CD4-positive, alpha-beta T cell treated with Interleukin-10 for 1 hour (primary cell): ENCODE measurements at regions not wholly inside any gene's neighbourhood (a gene's known extent, or its start where the extent isn't known, plus 50 kb on each side); places are given as distances from the start of the nearest gene placed in this dataset.

ENCODE experiments used
- DNase-seq: peaks from one replicate; pipeline ENCODE4 v3.0.0-alpha.2; 2020

DNA sequence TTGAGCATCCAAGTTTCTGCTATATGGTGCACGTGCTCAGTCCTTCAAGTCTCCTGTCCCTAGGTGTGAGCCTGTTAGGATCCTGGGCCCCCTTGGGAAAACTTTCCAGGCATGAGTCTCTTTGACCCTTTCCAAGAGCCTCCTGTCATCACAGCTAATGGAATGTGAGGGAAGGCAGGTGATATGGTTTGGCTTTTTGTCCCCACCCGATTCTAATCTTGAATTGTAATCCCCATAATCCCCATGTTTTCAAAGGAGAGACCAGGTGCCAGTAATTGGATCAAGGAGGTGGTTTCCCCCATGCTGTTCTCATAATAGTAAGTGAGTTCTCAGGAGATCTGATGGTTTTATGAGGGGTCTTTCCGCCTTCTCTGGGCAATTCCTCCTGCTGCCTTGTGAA is 265.5 kb downstream of the ATP23 start:
- no peak for DNase-seq

DNA sequence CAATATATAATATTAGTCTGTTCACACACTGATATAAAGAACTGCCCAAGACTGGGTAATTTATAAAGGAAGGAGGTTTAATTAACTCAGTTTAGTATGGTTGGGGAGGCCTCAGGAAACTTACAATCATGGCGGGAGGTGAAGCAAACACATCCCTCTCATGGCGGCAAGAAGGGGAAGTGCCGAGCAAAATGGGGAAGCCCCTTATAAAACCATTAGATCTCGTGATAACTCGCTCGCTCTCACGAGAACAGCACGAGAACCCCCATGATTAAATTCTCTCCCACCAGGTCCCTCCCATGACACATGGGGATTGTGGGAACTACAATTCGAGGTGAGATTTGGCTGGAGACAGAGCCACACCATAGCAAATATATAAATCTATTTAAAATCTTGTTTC is 269.8 kb downstream of the ATP23 start:
- no peak for DNase-seq

DNA sequence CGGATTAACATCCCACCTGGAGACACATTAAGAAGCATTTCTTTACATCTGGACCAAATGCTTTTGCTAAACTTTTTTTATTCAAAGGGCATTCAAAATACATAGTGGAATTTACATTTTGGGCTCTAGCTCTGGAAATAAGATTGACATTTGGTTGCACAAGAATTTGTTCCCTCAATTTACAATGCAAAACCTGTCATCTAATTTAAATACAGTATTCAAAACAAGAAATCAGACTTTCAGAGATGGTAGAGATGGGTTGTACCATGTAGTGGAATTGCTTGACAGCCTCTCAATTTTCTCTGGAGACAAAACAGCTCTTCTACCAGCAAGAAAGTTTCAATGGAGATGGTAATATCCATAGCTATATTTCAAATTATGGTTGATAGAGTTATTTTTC is 275.8 kb downstream of the ATP23 start:
- DNase-seq: no peak

DNA sequence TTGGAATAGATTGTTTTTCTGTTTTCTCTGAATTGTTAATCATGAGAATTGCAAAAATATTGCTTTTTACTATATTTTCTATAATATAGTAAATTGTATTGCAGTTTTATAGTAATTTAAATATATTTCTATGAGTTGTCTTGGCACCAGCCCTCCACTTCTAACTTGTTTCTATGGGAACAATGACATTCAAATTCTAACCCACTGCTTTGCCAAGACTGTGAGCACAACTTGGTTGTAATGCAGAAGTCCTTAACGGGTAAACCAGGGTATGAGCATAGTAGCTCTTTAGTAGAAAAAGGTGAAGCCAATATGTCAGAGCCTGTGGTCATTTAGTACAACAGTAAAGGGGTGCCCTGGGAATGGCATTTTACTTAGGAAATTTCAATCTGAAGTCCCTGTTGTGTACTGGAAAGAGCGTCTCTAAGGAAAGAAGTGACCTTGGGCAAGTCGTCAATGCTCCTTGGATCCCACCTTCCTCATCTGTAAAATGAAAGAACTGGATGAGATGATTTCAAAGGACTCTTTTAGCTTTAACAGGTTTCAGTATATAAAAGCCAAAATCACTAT is 283.3 kb downstream of the ATP23 start:
- no peak for DNase-seq

DNA sequence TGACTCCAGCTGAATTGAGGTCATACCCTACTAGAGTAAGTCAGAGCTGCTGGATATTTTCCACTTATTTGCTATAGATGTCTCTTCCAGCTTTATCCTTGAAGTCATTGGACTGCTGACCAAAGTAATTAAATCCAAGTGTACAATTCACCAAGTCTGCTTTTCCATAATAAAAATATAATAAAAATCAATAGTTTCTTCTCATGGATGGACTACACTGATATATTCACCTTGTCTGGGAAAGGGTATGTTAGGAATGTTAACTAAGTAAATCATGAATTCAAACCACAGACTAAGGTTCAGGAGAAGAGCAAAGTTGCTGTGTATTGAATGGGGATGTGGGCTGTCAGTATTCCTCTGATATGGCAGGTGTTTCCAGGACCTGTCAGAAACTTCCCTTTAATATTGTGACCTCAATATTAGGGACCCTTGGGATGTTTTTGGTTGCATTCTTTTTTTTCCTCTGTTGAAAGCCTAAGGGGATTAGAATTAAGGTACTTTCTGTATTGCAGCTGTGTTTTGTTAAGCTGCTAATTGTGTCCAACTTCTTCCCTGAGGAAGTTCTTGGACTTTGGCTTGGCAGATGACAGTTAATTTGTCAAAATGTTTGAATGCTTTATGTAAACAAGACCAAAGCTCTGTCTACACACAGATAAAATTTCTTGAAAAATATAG is 284.0 kb downstream of the ATP23 start:
- DNase-seq: no peak

DNA sequence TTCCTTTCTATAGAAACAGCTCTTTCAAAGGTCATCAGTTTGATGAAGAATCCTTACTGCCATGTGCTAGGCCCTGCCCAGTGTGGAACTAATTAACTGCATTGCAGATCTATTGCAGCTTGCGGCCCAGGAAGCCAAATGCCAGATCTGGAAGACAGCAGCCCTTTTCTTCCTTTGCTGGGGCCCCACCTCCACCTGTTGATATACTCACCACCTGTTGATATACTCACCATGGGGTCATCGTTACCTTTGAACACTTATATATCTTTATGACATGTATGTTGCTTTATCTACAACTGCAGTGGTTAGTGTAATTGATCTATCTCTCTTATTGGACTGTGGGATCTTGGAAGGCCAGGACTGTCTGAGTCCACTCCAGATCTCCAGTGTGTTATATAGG is 292.5 kb downstream of the ATP23 start:
- DNase-seq: no peak

DNA sequence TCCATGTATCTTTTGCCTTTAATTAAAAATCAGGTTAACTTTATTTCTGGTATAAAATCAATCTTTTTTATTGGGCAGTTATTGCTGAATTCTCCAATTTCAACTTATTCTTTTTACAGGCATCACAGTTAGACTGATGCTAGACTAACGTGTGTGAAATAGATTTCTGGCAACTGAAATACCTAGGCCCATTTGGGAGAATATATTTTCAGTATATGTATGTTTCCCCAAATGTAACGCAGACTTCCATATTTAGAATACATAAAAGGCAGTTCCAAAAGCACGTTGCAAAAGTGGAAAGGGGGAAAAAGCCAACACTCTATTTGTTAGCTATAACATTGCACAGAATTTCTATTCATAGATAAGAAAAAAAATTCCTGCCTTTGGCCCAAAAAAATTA is 297.0 kb downstream of the ATP23 start:
- DNase-seq: no peak

DNA sequence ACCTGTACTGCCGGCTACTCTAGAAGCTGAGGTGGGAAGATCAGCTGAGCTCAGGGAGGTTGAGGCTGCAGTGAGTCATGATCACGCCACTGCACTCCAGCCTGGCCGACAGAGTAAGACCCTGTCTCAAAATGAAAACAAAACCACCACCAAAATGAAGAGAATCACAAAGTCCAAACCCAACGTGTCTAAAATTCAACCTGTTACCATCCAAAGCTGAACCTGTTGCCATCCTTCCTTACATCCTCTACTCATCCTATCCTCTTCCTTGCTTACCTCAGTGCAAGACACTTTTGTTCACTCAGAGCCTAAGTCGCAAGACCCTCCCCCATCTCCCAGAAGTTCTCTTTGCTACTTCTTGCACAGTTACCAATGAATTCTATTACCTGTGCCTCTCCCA is 299.7 kb downstream of the ATP23 start:
- DNase-seq: no peak

DNA sequence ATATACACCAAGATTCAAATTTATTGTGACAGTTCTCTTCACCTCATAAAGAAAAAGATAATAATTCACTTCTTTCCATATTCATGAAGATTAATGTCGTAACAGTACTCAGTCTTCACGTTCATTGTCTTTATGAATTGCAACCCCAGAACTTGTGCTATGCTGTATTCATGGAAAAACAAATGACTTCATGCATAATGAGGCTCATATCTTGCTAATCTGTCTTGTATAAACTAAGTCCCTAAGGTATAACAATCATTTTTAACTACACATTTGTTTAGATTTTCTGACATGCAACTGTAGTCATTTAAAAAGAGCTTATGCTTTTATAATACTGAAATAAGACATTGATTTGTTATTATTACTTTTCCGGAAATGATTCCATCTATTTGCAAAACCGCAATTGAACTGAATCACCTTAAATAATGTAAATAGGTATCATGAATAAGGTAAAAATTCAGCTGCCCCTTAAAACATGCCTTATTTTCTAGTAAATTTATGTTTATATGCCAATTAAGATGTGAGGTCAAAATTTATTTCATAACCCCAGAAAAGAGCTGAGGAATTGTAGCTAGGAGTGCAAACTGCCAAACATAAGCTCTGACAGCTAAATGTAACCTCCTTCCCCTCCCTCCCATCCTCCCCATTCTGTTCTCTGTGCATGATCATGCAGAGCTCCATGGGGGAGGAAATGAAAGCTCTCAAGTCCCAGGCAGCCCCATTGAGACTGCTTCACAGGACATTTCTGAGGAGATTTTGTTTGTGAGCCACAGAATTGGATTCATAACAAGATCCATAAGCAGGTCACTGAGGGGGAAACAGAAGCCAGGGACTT is 301.6 kb downstream of the ATP23 start:
- no peak for DNase-seq

DNA sequence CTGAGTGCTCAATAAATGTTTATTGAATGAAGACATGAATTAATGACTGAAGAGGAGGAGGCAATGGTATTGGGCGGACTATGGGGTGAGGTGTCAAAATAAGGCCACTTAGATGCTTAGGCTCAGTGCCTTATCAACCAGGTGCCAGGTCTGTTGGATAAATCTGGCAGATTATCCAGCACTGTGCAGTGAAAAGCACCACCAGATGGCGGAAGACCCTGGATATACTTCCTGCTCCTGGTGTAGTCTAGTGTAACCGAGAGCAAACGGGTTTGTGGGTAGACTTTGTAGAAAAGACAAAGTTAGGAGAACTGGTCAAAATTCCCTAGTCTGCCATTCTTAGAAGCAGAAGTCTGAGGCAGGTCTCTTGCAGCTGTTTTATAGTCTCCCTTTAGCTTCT is 306.3 kb downstream of the ATP23 start:
- DNase-seq: no peak

DNA sequence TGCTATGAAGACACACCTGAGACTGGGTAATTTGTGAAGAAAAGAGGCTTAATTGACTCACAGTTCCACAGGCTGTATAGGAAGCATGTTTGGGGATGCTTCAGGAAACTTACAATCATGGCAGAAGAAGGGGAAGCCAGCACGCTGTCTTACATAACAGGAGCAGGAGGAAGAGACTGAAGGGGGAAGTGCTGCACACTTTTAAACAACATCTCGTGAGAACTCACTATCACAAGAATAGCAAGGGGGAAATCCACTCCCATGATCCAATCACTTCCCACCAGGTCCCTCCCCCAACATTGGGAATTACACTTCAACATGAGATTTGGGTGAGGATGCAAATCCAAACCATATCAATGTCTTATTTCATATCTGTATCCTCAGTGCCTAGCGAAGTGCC is 307.2 kb downstream of the ATP23 start:
- DNase-seq: no peak

DNA sequence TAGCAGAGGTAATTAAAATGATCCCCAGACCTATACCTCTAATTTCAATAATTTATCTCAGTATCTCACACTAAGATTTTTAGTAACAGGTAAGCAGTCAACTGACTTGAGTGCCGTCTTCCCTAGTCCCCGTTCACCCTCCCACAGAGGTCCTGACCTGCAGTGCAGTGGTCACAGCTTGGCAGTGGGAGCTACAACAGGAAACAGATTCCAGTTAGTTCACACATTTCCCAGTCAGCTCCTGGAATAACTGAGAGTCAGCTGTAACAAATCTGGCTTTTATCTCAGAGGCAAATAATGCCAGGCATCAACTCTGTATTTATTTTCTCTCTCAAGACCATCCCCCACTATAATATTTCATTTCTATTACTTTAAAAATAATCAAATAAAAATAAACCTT is 308.2 kb downstream of the ATP23 start:
- DNase-seq: no peak

DNA sequence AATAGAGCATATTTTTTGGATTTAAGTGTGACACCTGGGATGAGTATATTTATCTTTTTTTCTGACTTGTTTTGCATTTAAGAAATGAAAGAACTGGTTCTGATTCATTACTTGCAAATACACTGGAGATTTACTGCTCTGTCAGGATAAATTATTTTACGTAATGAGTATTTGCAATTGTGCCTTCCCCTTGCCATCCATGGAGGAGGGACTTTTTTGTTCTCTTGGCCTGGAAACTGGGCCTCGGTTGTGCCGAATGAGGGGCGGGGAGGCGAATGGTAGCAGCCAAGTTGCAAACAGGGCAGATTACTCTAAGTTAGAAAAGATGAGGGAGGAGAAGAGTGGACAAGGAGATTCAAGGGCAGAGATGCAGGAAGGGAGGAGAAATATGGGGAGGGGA is 308.7 kb downstream of the ATP23 start:
- DNase-seq: no peak

DNA sequence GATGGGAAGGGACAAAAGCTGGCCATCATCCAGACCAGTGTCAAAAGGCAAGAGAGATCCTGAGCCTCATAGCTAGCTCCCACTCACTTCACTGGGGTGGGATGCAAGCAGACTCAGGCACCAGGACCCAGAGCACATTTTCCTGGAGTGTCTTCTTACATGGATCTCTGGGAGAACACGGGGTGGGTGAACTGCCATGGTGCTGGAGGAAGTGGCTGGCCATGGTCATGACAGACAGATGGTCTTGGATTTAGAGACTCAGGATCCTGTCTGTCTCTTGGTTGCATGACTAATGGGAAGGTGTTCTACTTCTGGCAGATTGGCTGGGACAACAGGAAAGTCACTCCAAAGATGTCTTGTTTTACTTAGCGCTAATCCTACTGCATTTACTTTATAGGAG is 311.5 kb downstream of the ATP23 start:
- DNase-seq: no peak

DNA sequence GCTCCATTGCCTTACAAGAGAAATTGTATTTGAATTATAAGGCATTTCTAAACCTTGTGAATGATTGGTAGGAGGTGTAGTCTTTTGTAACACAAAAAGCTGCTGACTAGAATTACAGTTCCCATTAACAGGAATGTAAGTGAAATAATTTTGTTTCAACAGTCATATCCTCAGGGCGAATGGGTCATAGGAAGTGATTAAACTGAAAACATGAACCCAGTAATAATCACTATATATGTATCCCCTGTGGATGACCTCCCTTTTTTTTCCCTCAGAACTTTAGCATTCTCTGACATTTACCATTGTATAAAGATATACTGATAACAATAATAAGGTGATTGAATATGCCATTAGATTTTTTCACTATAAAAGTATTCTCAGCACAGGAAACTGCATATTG is 312.3 kb downstream of the ATP23 start:
- no peak for DNase-seq

DNA sequence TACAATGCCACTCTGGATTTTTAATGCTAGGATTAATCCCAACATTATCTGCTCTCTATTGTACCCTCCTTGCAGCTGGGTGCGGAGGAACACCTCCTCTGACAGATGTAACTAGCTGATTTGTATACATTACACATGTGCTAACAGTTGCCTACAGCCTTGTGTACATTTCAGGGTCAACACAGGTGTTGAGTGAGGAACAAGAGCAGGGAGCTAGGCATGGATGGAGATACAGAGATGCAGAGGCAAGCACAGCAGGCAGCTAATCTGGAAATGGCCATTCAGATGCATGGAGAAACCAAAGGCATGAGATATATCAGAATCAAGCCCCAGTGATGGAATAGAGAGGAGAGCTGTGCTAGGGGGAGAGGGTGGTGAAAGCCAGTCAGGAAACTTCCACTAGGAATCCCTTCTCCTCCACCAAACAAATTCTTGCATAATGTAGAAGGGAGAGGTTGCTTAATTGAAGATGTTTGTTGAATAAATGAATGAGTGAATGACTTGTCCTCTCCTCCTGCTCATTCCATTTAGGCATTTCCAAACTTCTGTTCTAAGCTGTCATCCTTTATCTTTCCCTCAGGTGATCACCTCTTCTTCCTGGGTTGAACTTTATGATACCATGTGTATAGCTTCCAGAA is 313.2 kb downstream of the ATP23 start:
- no peak for DNase-seq

DNA sequence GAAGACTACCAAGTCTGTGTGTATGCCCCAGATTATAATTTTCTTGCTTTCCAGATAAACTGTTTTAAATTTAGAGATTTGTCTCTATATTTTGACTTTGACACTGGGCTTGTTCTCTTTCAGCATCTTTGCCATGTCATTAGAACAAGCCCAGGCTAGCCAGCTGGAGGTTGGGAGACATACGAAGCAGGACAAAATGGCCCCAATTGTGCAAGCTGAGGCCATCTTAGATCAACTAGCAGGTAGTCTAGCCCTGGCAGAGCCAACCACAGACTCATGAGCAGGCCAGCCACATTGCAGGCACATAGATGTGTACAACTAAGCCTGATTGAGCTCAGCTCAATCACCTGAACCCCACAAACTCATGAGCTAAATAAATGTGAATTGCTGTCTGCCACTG is 321.4 kb downstream of the ATP23 start:
- DNase-seq: no peak

DNA sequence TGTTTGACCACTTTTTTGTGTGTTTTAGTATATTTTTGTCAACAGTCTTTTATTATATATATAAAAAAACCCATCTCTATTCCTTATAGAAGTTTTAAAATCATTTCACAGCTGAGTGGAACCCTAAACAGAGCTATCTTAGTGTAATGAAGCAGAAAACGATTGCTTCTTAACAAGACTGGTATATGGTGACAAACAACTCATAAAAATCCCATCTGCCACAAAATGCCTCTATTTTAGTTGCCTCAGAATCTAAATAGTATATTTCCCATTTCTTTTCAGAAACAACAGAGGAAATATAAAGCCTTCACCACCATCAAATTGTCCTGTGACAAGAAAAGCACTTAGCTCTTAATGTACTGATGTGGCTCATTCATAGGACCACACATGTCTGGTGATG is 322.4 kb downstream of the ATP23 start:
- no peak for DNase-seq

DNA sequence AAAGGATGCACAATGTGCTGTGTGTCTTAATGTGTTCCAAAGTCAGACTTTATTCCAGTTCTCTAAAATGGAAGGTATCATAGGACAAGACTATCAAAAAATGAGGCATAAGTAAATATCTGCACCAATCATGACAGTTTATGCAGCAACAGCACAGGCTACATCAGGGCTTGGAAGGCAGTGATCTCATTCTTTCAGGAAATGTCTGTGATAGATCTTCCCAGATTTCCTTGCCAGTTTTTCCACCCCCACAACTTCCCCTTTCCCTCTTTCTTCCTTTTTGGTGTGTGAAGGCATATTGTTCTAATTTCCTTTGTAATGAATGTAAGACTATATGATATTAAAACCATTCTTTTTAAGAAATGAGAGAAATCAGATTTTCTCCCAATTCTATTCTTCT is 326.7 kb downstream of the ATP23 start:
- no peak for DNase-seq

DNA sequence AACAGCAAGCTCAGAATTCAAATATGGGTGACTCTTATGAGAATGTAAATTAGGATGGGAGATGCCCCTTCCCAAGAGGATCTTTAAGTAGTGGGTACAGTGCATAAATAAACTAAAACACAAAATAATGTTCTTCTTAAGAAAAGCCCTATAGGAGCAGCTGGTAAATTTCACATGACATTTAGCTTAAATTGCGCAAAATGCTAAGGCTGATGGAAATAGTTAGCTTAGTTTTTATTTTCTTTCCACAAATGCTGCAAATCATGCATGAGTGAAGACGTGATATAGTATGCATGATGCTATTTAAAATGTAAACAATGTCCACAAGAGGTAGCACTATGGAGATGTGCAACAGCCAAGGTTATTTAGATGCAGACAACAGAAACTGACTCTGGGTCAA is 328.1 kb downstream of the ATP23 start:
- DNase-seq: no peak

DNA sequence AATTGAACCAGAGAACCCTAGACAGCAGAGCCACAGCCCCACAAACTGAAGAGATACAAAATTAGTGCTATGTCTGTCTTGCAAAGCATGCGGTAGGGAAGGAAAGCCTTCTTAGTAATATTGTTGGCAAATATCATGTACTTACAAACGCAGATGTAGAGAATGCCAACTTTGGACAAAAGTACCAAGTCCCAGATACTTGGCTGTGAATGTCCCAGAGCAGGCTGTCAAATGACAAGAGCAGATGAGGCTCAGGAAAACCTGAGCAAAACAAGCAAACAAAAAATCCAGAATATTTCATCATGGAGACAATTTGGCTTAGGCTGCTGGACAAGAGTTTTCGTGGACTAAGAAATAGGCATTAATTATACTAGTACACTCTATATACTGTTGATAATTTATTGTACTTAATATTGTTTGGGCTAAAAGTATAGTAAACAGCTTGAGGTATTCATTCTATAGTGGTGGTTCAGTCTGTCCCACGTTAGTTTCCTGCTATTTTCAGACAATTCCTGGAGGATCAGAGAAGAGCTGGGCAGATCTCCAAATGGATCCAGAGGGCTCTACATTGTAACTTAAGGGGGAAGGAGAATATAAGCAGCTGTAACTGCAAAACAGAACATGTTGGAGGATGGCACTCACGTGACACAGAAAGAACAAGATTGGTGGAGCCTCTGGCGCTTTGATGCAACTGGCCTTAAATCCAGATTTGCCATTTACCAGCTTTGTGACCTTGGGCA is 329.8 kb downstream of the ATP23 start:
- no peak for DNase-seq

DNA sequence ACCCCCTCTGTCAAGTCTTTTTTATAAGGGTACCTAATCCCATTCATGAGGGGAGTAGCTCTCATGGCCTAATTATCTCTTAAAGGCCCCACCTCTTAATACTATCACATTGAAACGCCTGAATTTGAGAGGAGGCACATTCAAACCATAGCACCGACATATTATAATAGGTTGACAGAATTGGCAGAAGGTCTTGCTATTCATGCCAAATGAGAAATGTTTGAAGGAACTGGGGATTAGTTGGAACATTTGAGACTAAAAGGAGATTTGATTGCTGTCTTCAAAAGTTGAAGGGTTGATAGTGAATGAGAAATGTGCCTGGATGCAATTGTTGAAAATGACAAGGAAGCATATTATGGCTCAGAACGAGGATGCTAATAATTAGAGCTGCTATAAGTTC is 331.1 kb downstream of the ATP23 start:
- no peak for DNase-seq

DNA sequence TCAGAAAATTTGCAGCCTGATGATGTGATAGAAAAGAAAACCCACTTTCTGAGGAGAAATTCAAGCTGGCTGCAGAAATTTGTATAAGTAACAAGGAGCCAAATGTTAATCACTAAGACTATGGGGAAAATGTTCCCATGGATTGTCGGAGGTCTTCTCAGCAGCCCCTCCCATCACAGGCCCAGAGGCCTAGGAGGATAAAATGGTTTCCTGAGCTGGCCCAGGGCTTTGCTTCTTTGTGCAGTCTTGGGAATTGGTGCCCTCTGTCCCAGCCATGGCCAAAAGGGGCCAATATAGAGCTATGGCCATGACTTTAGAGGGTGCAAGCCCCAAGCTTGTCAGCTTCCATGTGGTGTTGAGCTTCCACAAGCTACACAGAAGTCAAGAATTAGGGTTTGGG is 335.9 kb downstream of the ATP23 start:
- DNase-seq: no peak
